ENCODE measurements at regions not wholly inside any gene's neighbourhood (a gene's known extent, or its start where the extent isn't known, plus 50 kb on each side); places are given as distances from the start of the nearest gene placed in this dataset.

- H3K4me2 ChIP-seq, result no peak overlapping the region
- H2AFZ ChIP-seq (ENCODE audit: low read depth), result no peak overlapping the region
- H3K27ac ChIP-seq (ENCODE audit: low read depth in 2 of 2, low read length in 1 of 2), result no peak overlapping the region
- H3K79me2 ChIP-seq (ENCODE audit: insufficient read depth), result no peaks in the 10 kb centered on the region
- no peak for DNase-seq
- no peak overlapping the region for H3K4me3 ChIP-seq (ENCODE audit: low read depth in 2 of 2, low read length in 1 of 2)
- H4K20me1 ChIP-seq (ENCODE audit: insufficient read depth), result no peaks in the 10 kb centered on the region
- no peak for TF ChIP-seq USF2 (IDR thresholded peaks at IDR 0.05; ENCODE audit: borderline replicate concordance, low read depth, low read length)
- TF ChIP-seq MXI1 (IDR thresholded peaks at IDR 0.05; ENCODE audit: low read depth, low read length), result no peak
- no peak for TF ChIP-seq ZBTB33 (IDR thresholded peaks at IDR 0.05; ENCODE audit: borderline replicate concordance, low read depth)
- no peak for TF ChIP-seq TCF12 (IDR thresholded peaks at IDR 0.05)
- no peak for TF ChIP-seq IRF3 (IDR thresholded peaks at IDR 0.05; ENCODE audit: low read depth, low read length)
- TF ChIP-seq SMC3 (IDR thresholded peaks at IDR 0.05; ENCODE audit: low read depth, low read length), result no peak
- no peak for TF ChIP-seq YY1 (IDR thresholded peaks at IDR 0.05; ENCODE audit: low read depth)
- TF ChIP-seq RAD21 (IDR thresholded peaks at IDR 0.05; ENCODE audit: low read length), result no peak
- no peak for TF ChIP-seq PBX3 (IDR thresholded peaks at IDR 0.05)
- TF ChIP-seq JUND (IDR thresholded peaks at IDR 0.05), result no peak
- TF ChIP-seq GATA2 (CRISPR knock-in tag; IDR thresholded peaks at IDR 0.05), result no peak
- no peak for TF ChIP-seq TAF1 (IDR thresholded peaks at IDR 0.05; ENCODE audit: borderline replicate concordance, low read depth, low read length)
- no peaks in the 10 kb centered on the region for H3K4me1 ChIP-seq (ENCODE audit: control insufficient read depth in 1 of 2, insufficient read depth in 2 of 2, low read depth in 1 of 2, low read length in 1 of 2)
- no peak overlapping the region for H3K9ac ChIP-seq
- CTCF ChIA-PET, result no interaction called here
- 0 out of 2 replicates have a peak, but pooled peaks cover 5% of the 10 kb centered on the region for H3K9me2 ChIP-seq
- POLR2A ChIA-PET, result no interaction called here
- no peaks in the 10 kb centered on the region for H3F3A ChIP-seq (replicated peaks; ENCODE audit: insufficient read depth)
- no peaks in the 10 kb centered on the region for H3K9me3 ChIP-seq
- WGBS (ENCODE audit: low lambda C conversion rate), result 45% methylated on average over 3 of the region's 3 CpGs
- H3K36me3 ChIP-seq (replicated peaks in 1 of 2; ENCODE audit: control insufficient read depth in 1 of 2, insufficient read depth in 2 of 2, low read length in 1 of 2), result no peaks in the 10 kb centered on the region
- H3K27me3 ChIP-seq (ENCODE audit: insufficient read depth), result no peaks in the 10 kb centered on the region
Observed at GRCh38 chr3:75982151-75982550, 196.8 kb upstream of the ZNF717 start.

GRCh38 chr3:75983111-75983510 is 197.8 kb upstream of the ZNF717 start:
- H3K9me2 ChIP-seq, result no peaks in the 10 kb centered on the region
- H2AFZ ChIP-seq (ENCODE audit: low read depth), result no peak overlapping the region
- no peak overlapping the region for H3K27ac ChIP-seq (ENCODE audit: low read depth in 2 of 2, low read length in 1 of 2)
- H3K9ac ChIP-seq, result no peak overlapping the region
- no peak overlapping the region for H3K4me2 ChIP-seq
- H3K79me2 ChIP-seq (ENCODE audit: insufficient read depth), result no peaks in the 10 kb centered on the region
- no peaks in the 10 kb centered on the region for H3K9me3 ChIP-seq
- DNase-seq, result no peak
- CTCF ChIA-PET, result no interaction called here
- H3K4me1 ChIP-seq (ENCODE audit: control insufficient read depth in 1 of 2, insufficient read depth in 2 of 2, low read depth in 1 of 2, low read length in 1 of 2), result no peaks in the 10 kb centered on the region
- H3F3A ChIP-seq (replicated peaks; ENCODE audit: insufficient read depth), result no peaks in the 10 kb centered on the region
- H3K27me3 ChIP-seq (ENCODE audit: insufficient read depth), result no peaks in the 10 kb centered on the region
- 26% methylated on average over 2 of the region's 2 CpGs for WGBS (ENCODE audit: low lambda C conversion rate)
- H4K20me1 ChIP-seq (ENCODE audit: insufficient read depth), result no peaks in the 10 kb centered on the region
- H3K36me3 ChIP-seq (replicated peaks in 1 of 2; ENCODE audit: control insufficient read depth in 1 of 2, insufficient read depth in 2 of 2, low read length in 1 of 2), result no peaks in the 10 kb centered on the region
- POLR2A ChIA-PET, result no interaction called here
- H3K4me3 ChIP-seq (ENCODE audit: low read depth in 2 of 2, low read length in 1 of 2), result no peak overlapping the region
- TF ChIP-seq MAX (IDR thresholded peaks at IDR 0.05; ENCODE audit: low read depth), result no peak
- no peak for TF ChIP-seq USF1 (IDR thresholded peaks at IDR 0.05; ENCODE audit: borderline replicate concordance, low read depth)
- TF ChIP-seq TCF12 (IDR thresholded peaks at IDR 0.05), result no peak
- TF ChIP-seq PBX3 (IDR thresholded peaks at IDR 0.05), result no peak
- no peak for TF ChIP-seq FOSL2 (IDR thresholded peaks at IDR 0.05; ENCODE audit: borderline replicate concordance, low read depth)
- no peak for TF ChIP-seq NRF1 (IDR thresholded peaks at IDR 0.05; ENCODE audit: low read depth, low read length)
- no peak for TF ChIP-seq TAF1 (IDR thresholded peaks at IDR 0.05; ENCODE audit: borderline replicate concordance, low read depth, low read length)
- TF ChIP-seq IRF3 (IDR thresholded peaks at IDR 0.05; ENCODE audit: low read depth, low read length), result no peak
- no peak for TF ChIP-seq CTCF (IDR thresholded peaks at IDR 0.05)
